Kidney epithelial cell (primary cell): ENCODE measurements at regions not wholly inside any gene's neighbourhood (a gene's known extent, or its start where the extent isn't known, plus 50 kb on each side); places are given as distances from the start of the nearest gene placed in this dataset.

Source experiments
- DNase-seq: peaks from one replicate; pipeline ENCODE4 v3.0.0-alpha.2; 2010; ENCODE audit warnings: low read depth
- H3K27me3 ChIP-seq: 2 replicates; pipeline ENCODE4 v1.6.0; 2011; ENCODE audit warnings: low read length; ENCODE audit not compliant: control insufficient read depth, insufficient read depth
- H3K36me3 ChIP-seq: 2 replicates; pipeline ENCODE4 v1.5.1; 2011; ENCODE audit warnings: low read length; ENCODE audit not compliant: control insufficient read depth, insufficient read depth
- H3K4me3 ChIP-seq: 2 replicates; pipeline ENCODE4 v1.5.1; 2011; ENCODE audit warnings: low read depth, mild to moderate bottlenecking, control low read depth, low read length
- CTCF ChIP-seq: IDR thresholded peaks from 2 replicates; pipeline ENCODE4 v1.5.1; 2011; ENCODE audit warnings: mild to moderate bottlenecking, moderate library complexity, low read length, control low read depth, inconsistent platforms; ENCODE audit not compliant: insufficient read depth, poor library complexity, severe bottlenecking

GRCh38 chr1:101365186-101365585, 128.4 kb downstream of the S1PR1 start:
- H3K4me3 ChIP-seq = no peak overlapping the region
- no peak for TF ChIP-seq CTCF
- no peak for DNase-seq
- H3K27me3 ChIP-seq = no peaks in the 10 kb centered on the region
- H3K36me3 ChIP-seq = no peaks in the 10 kb centered on the region

GRCh38 chr1:101365878-101366277, 129.1 kb downstream of the S1PR1 start:
- TF ChIP-seq CTCF = no peak
- Histone ChIP-seq H3K4me3 (no peak overlapping the region), H3K27me3 (no peaks in the 10 kb centered on the region), H3K36me3 (no peaks in the 10 kb centered on the region)
- no peak for DNase-seq

- TF ChIP-seq CTCF = no peak
- Histone ChIP-seq H3K36me3 (no peaks in the 10 kb centered on the region), H3K27me3 (no peaks in the 10 kb centered on the region), H3K4me3 (no peak overlapping the region)
- DNase-seq = peak; percentile 14
These were observed 129.8 kb downstream of the S1PR1 start for GRCh38 chr1:101366513-101367215.

- Histone ChIP-seq H3K36me3 (no peaks in the 10 kb centered on the region), H3K27me3 (no peaks in the 10 kb centered on the region), H3K4me3 (no peak overlapping the region)
- no peak for TF ChIP-seq CTCF
- no peak for DNase-seq
These were observed 130.8 kb downstream of the S1PR1 start for GRCh38 chr1:101367630-101368029.

GRCh38 chr1:101370488-101370887, 133.7 kb downstream of the S1PR1 start:
- no peak overlapping the region for H3K4me3 ChIP-seq
- no peaks in the 10 kb centered on the region for H3K36me3 ChIP-seq
- H3K27me3 ChIP-seq = no peaks in the 10 kb centered on the region
- DNase-seq = no peak
- TF ChIP-seq CTCF = no peak

GRCh38 chr1:101371259-101371658, 134.4 kb downstream of the S1PR1 start:
- Histone ChIP-seq H3K36me3 (no peaks in the 10 kb centered on the region), H3K27me3 (no peaks in the 10 kb centered on the region), H3K4me3 (no peak overlapping the region)
- peak; percentile 45 for DNase-seq
- no peak for TF ChIP-seq CTCF
